Neural progenitor cell (in vitro differentiated cells): ENCODE measurements at regions not wholly inside any gene's neighbourhood (a gene's known extent, or its start where the extent isn't known, plus 50 kb on each side); places are given as distances from the start of the nearest gene placed in this dataset.

Experiments used
- CTCF ChIP-seq: fragments of 200-600 bp; sonication (generic); IDR thresholded peaks from 2 replicates; pipeline ENCODE4 v1.5.1; 2017; ENCODE audit warnings: antibody characterized with exemption, mild to moderate bottlenecking
- EZH2 ChIP-seq: fragments of 200-600 bp; sonication (generic); IDR thresholded peaks from 2 replicates; pipeline ENCODE4 v1.6.1; 2017; ENCODE audit warnings: antibody characterized with exemption, mild to moderate bottlenecking, moderate library complexity
- EZH2phosphoT487 ChIP-seq: fragments of 200-600 bp; sonication (generic); IDR thresholded peaks from 2 replicates; pipeline ENCODE4 v1.6.1; 2017; ENCODE audit warnings: antibody characterized with exemption

- TF ChIP-seq CTCF (no peak), EZH2phosphoT487 (no peak), EZH2 (no peak)
These were observed 121.0 kb upstream of the SLC39A10 start for GRCh38 chr2:195535911-195536522.
